ENCODE measurements at regions not wholly inside any gene's neighbourhood (a gene's known extent, or its start where the extent isn't known, plus 50 kb on each side); places are given as distances from the start of the nearest gene placed in this dataset.

DNA sequence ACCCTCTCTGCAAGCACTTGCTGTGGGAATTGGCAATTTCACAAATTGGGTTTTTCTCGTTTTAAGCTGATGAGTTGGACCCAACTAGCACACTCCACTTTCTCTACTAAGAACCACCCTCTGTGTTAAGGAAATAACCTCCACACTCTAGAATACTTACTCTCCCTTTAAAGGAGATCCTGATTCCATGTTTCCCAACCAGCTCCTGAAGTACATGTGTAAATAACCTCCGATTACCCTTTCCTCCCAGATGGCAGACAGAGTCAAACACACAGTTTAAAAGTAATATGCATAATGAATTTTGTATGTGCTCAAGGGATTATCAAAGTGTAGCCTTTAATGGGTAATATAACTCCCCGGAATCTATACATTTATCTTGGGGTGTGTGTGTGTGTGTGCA is 171.3 kb upstream of the OSR1 start:
- WGBS (ENCODE audit: extremely low coverage, insufficient read length, low lambda C conversion rate): no CpG with 5 or more reads among the region's 3 CpGs
- no peaks in the 10 kb centered on the region for H3K23me2 ChIP-seq (ENCODE audit: insufficient read length, low read depth, low read length, poor library complexity, severe bottlenecking)
- H2BK15ac ChIP-seq (ENCODE audit: low read depth, low read length): no peak overlapping the region
- H3K9me3 ChIP-seq (ENCODE audit: control insufficient read depth, low read depth, low read length): no peaks in the 10 kb centered on the region
- H2BK5ac ChIP-seq (ENCODE audit: insufficient read length, low read length): no peak overlapping the region
- no peak overlapping the region for H4K5ac ChIP-seq (ENCODE audit: insufficient read length, low read depth, low read length)
- H3T11ph ChIP-seq (ENCODE audit: low read length): no peak overlapping the region
- TF ChIP-seq, protein P1, sequence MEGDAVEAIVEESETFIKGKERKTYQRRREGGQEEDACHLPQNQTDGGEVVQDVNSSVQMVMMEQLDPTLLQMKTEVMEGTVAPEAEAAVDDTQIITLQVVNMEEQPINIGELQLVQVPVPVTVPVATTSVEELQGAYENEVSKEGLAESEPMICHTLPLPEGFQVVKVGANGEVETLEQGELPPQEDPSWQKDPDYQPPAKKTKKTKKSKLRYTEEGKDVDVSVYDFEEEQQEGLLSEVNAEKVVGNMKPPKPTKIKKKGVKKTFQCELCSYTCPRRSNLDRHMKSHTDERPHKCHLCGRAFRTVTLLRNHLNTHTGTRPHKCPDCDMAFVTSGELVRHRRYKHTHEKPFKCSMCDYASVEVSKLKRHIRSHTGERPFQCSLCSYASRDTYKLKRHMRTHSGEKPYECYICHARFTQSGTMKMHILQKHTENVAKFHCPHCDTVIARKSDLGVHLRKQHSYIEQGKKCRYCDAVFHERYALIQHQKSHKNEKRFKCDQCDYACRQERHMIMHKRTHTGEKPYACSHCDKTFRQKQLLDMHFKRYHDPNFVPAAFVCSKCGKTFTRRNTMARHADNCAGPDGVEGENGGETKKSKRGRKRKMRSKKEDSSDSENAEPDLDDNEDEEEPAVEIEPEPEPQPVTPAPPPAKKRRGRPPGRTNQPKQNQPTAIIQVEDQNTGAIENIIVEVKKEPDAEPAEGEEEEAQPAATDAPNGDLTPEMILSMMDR (conservative IDR thresholded peaks at IDR 0.05): no peak
- no peak overlapping the region for H2BK120ac ChIP-seq (ENCODE audit: low read depth, low read length, poor library complexity, severe bottlenecking)
- H4K8ac ChIP-seq (replicated peaks; ENCODE audit: insufficient read length, low read depth, low read length): no peak overlapping the region
- no peak for DNase-seq
- H4K20me1 ChIP-seq (ENCODE audit: control insufficient read depth, insufficient read depth, insufficient read length): no peaks in the 10 kb centered on the region
- H4K91ac ChIP-seq (ENCODE audit: insufficient read length, low read depth, low read length): no peak overlapping the region
- no peak overlapping the region for H2AFZ ChIP-seq (ENCODE audit: low read length)
- H3K27ac ChIP-seq (ENCODE audit: insufficient read length, low read depth, low read length): no peak overlapping the region
- H3K23ac ChIP-seq (ENCODE audit: insufficient read length, low read depth, low read length): no peak overlapping the region
- H3K79me1 ChIP-seq (ENCODE audit: insufficient read depth, low read depth, low read length, poor library complexity, severe bottlenecking): no peaks in the 10 kb centered on the region
- Mint-ChIP-seq H3K4me1 (peaks cover 0 to 2% of the 10 kb centered on the region in 2 experiments; a peak in 2 of 4 replicates), H3K36me3 (ENCODE audit: insufficient read depth in 1 of 3, low read depth in 3 of 3) (no peaks in the 10 kb centered on the region), H3K27ac (no peak overlapping the region), H3K9me3 (no peaks in the 10 kb centered on the region), H3K4me3 (no peak overlapping the region), H3K27me3 (ENCODE audit: low read depth) (peaks cover 2% of the 10 kb centered on the region)
- no peak overlapping the region for H3K9ac ChIP-seq (ENCODE audit: extremely low read depth, insufficient read length, low read length)
- H3K18ac ChIP-seq (ENCODE audit: insufficient read length, low read depth, low read length): no peak overlapping the region
- no peaks in the 10 kb centered on the region for H3K79me2 ChIP-seq (ENCODE audit: insufficient read depth, low read length)
- no peak overlapping the region for H3K56ac ChIP-seq (ENCODE audit: insufficient read length, low read depth, low read length)
- H2AK5ac ChIP-seq (ENCODE audit: insufficient read length, low read length): no peak overlapping the region
- H3K4ac ChIP-seq (ENCODE audit: low read depth, low read length): no peak overlapping the region
- H2BK20ac ChIP-seq (ENCODE audit: low read depth, low read length, poor library complexity, severe bottlenecking): no peak overlapping the region
- no peak overlapping the region for H3K4me2 ChIP-seq (ENCODE audit: insufficient read depth, insufficient read length, low read length)
- H3K27me3 ChIP-seq (ENCODE audit: insufficient read depth, low read length): no peaks in the 10 kb centered on the region
- no peak overlapping the region for H3K14ac ChIP-seq (ENCODE audit: insufficient read depth, low read length)
- H3K4me1 ChIP-seq (ENCODE audit: insufficient read depth, low read length): no peaks in the 10 kb centered on the region
- H2BK12ac ChIP-seq (ENCODE audit: insufficient read length, low read depth, low read length): no peak overlapping the region

Measured in H9 (cell line).